Upper lobe of right lung (tissue), 1 donor: ENCODE measurements at regions not wholly inside any gene's neighbourhood (a gene's known extent, or its start where the extent isn't known, plus 50 kb on each side); places are given as distances from the start of the nearest gene placed in this dataset.

Experiments
- ATAC-seq: fragments of 200-7000 bp; cut with Tn5 transposase; one replicate; pipeline ENCODE4 v1.9.1; 2020; ENCODE audit warnings: mild to moderate bottlenecking, moderate library complexity
- DNase-seq: peaks from one replicate; pipeline ENCODE4 v3.0.0-alpha.2; 2020
- H3K27ac ChIP-seq: fragments of 200-600 bp; one replicate; pipeline ENCODE4 v1.8.0; 2022
- H3K27me3 ChIP-seq: fragments of 200-600 bp; one replicate; pipeline ENCODE4 v1.8.0; 2022; ENCODE audit warnings: mild to moderate bottlenecking
- H3K36me3 ChIP-seq: fragments of 200-600 bp; one replicate; pipeline ENCODE4 v1.8.0; 2022
- H3K4me1 ChIP-seq: fragments of 200-600 bp; one replicate; pipeline ENCODE4 v1.8.0; 2022
- H3K4me3 ChIP-seq: fragments of 200-600 bp; one replicate; pipeline ENCODE4 v1.8.0; 2022; ENCODE audit warnings: mild to moderate bottlenecking
- H3K9me3 ChIP-seq: fragments of 200-600 bp; one replicate; pipeline ENCODE4 v1.8.0; 2022
- CTCF ChIP-seq: fragments of 200-600 bp; IDR thresholded peaks from one replicate; pipeline ENCODE4 v1.8.0; 2022; ENCODE audit warnings: antibody characterized with exemption
- intact Hi-C: fragments of 100-400 bp; cut with DNase I; formaldehyde crosslinking; loops from one replicate; pipeline ENCODE4 v1.11.0; 2022
- donor health status: DM: no; HTN: yes; CAD: no; lungs with severe emphysema.

GRCh38 chr6:147009358-147009757 is 194.9 kb upstream of the STXBP5 start:
- no peak for TF ChIP-seq CTCF
- no peaks in the 10 kb centered on the region for H3K9me3 ChIP-seq
- intact Hi-C loops, result no loop called here
- H3K36me3 ChIP-seq, result no peaks in the 10 kb centered on the region
- no peaks in the 10 kb centered on the region for H3K27me3 ChIP-seq
- H3K4me1 ChIP-seq, result no peaks in the 10 kb centered on the region
- ATAC-seq (no peak), DNase-seq (no peak)
- H3K27ac ChIP-seq, result no peak overlapping the region
- no peak overlapping the region for H3K4me3 ChIP-seq

GRCh38 chr6:147015674-147016073 is 188.5 kb upstream of the STXBP5 start:
- TF ChIP-seq CTCF, result no peak
- Histone ChIP-seq H3K4me3 (no peak overlapping the region), H3K36me3 (no peaks in the 10 kb centered on the region), H3K27ac (no peak overlapping the region), H3K9me3 (no peaks in the 10 kb centered on the region), H3K27me3 (no peaks in the 10 kb centered on the region), H3K4me1 (no peaks in the 10 kb centered on the region)
- no peak for DNase-seq
- ATAC-seq, result no peak
- intact Hi-C loops, result no loop called here

GRCh38 chr6:147016440-147016839 is 187.8 kb upstream of the STXBP5 start:
- no peaks in the 10 kb centered on the region for H3K27me3 ChIP-seq
- no peak for TF ChIP-seq CTCF
- H3K36me3 ChIP-seq, result no peaks in the 10 kb centered on the region
- no peak for DNase-seq
- no peak overlapping the region for H3K27ac ChIP-seq
- H3K9me3 ChIP-seq, result no peaks in the 10 kb centered on the region
- ATAC-seq, result no peak
- intact Hi-C loops, result no loop called here
- H3K4me1 ChIP-seq, result no peaks in the 10 kb centered on the region
- H3K4me3 ChIP-seq, result no peak overlapping the region

GRCh38 chr6:147017153-147017552 is 187.1 kb upstream of the STXBP5 start:
- Histone ChIP-seq H3K27ac (no peak overlapping the region), H3K4me1 (no peaks in the 10 kb centered on the region), H3K36me3 (no peaks in the 10 kb centered on the region), H3K4me3 (no peak overlapping the region), H3K9me3 (no peaks in the 10 kb centered on the region), H3K27me3 (no peaks in the 10 kb centered on the region)
- ATAC-seq (no peak), DNase-seq (no peak)
- intact Hi-C loops, result no loop called here
- no peak for TF ChIP-seq CTCF

GRCh38 chr6:147019001-147019400 is 185.2 kb upstream of the STXBP5 start:
- Histone ChIP-seq H3K4me1 (no peaks in the 10 kb centered on the region), H3K36me3 (no peaks in the 10 kb centered on the region), H3K27me3 (no peaks in the 10 kb centered on the region), H3K9me3 (no peaks in the 10 kb centered on the region), H3K27ac (no peak overlapping the region), H3K4me3 (no peak overlapping the region)
- no peak for TF ChIP-seq CTCF
- ATAC-seq (no peak), DNase-seq (no peak)
- intact Hi-C loops, result no loop called here

GRCh38 chr6:147022041-147022440 is 182.2 kb upstream of the STXBP5 start:
- no peaks in the 10 kb centered on the region for H3K9me3 ChIP-seq
- no peak for TF ChIP-seq CTCF
- intact Hi-C loops, result no loop called here
- no peaks in the 10 kb centered on the region for H3K27me3 ChIP-seq
- H3K4me3 ChIP-seq, result no peak overlapping the region
- no peak overlapping the region for H3K27ac ChIP-seq
- no peaks in the 10 kb centered on the region for H3K36me3 ChIP-seq
- no peak for DNase-seq
- no peaks in the 10 kb centered on the region for H3K4me1 ChIP-seq
- ATAC-seq, result no peak
